WERI-Rb-1 (cell line): ENCODE measurements at regions not wholly inside any gene's neighbourhood (a gene's known extent, or its start where the extent isn't known, plus 50 kb on each side); places are given as distances from the start of the nearest gene placed in this dataset.

Experiments
- DNase-seq: peaks from one replicate; pipeline ENCODE4 v3.0.0-alpha.2; 2020
- H3K27ac ChIP-seq: fragments of 250-450 bp; sonication (Bioruptor Pico); 2 replicates; pipeline ENCODE4 v1.5.1; 2020; ENCODE audit warnings: mild to moderate bottlenecking, moderate library complexity
- H3K27me3 ChIP-seq: fragments of 250-450 bp; sonication (Bioruptor Pico); 2 replicates; pipeline ENCODE4 v1.5.1; 2021; ENCODE audit warnings: mild to moderate bottlenecking, low read depth, moderate library complexity; ENCODE audit not compliant: insufficient read depth, severe bottlenecking
- H3K36me3 ChIP-seq: fragments of 250-450 bp; sonication (Bioruptor Pico); 2 replicates; pipeline ENCODE4 v1.5.1; 2020; ENCODE audit warnings: mild to moderate bottlenecking, moderate library complexity
- H3K4me3 ChIP-seq: 2 replicates; pipeline ENCODE4 v1.5.1; 2011; ENCODE audit warnings: low read depth, mild to moderate bottlenecking, control low read depth, low read length
- H3K9me3 ChIP-seq: fragments of 250-450 bp; sonication (Bioruptor Pico); 2 replicates; pipeline ENCODE4 v1.5.1; 2021; ENCODE audit warnings: mild to moderate bottlenecking, moderate library complexity; ENCODE audit not compliant: severe bottlenecking
- TF ChIP-seq, protein P1 (sequence below): IDR thresholded peaks from 2 replicates; pipeline ENCODE4 v1.5.1; 2011; ENCODE audit warnings: low read depth, mild to moderate bottlenecking, control low read depth, inconsistent platforms, low read length

- TF ChIP-seq, protein P1, sequence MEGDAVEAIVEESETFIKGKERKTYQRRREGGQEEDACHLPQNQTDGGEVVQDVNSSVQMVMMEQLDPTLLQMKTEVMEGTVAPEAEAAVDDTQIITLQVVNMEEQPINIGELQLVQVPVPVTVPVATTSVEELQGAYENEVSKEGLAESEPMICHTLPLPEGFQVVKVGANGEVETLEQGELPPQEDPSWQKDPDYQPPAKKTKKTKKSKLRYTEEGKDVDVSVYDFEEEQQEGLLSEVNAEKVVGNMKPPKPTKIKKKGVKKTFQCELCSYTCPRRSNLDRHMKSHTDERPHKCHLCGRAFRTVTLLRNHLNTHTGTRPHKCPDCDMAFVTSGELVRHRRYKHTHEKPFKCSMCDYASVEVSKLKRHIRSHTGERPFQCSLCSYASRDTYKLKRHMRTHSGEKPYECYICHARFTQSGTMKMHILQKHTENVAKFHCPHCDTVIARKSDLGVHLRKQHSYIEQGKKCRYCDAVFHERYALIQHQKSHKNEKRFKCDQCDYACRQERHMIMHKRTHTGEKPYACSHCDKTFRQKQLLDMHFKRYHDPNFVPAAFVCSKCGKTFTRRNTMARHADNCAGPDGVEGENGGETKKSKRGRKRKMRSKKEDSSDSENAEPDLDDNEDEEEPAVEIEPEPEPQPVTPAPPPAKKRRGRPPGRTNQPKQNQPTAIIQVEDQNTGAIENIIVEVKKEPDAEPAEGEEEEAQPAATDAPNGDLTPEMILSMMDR = no peak
- H3K27ac ChIP-seq = no peak overlapping the region
- no peaks in the 10 kb centered on the region for H3K27me3 ChIP-seq
- H3K9me3 ChIP-seq = no peaks in the 10 kb centered on the region
- no peak for DNase-seq
- no peak overlapping the region for H3K4me3 ChIP-seq
- H3K36me3 ChIP-seq = no peaks in the 10 kb centered on the region
Measured at GRCh38 chr21:14875704-14876523, 188.9 kb downstream of the NRIP1 start.

GRCh38 chr21:14875186-14875585, 189.6 kb downstream of the NRIP1 start:
- no peak overlapping the region for H3K27ac ChIP-seq
- H3K4me3 ChIP-seq = no peak overlapping the region
- H3K27me3 ChIP-seq = no peaks in the 10 kb centered on the region
- H3K9me3 ChIP-seq = no peaks in the 10 kb centered on the region
- no peak for DNase-seq
- no peaks in the 10 kb centered on the region for H3K36me3 ChIP-seq
- TF ChIP-seq, protein P1 = no peak

DNA sequence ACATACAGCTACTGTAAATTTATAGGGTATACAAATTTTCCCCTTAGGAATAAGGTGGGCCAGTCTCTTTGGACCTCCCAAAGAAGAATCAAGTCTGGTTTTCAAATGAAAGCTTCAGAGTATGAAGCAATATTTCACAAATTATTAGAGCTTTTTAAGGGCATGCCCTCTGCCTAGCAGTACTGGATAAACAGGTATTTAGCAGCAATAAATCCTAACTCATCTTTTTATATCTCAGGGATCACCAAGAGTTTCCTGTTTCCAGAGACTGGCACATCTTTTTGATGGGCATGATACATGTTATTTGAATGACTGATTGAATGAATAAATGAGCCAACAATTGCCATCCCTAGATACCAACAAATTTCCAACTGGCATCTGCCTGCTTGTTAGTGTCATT, 190.4 kb downstream of the NRIP1 start:
- no peak overlapping the region for H3K4me3 ChIP-seq
- TF ChIP-seq, protein P1 = no peak
- H3K27ac ChIP-seq = no peak overlapping the region

GRCh38 chr21:14871861-14872260, 192.9 kb downstream of the NRIP1 start:
- TF ChIP-seq, protein P1 = no peak
- no peak for DNase-seq
- H3K27ac ChIP-seq = no peak overlapping the region
- H3K4me3 ChIP-seq = no peak overlapping the region
- H3K36me3 ChIP-seq = no peaks in the 10 kb centered on the region
- no peaks in the 10 kb centered on the region for H3K27me3 ChIP-seq
- H3K9me3 ChIP-seq = no peaks in the 10 kb centered on the region

More for the DNA sequence above, 190.4 kb downstream of the NRIP1 start:
- no peaks in the 10 kb centered on the region for H3K9me3 ChIP-seq
- no peaks in the 10 kb centered on the region for H3K36me3 ChIP-seq
- DNase-seq = no peak
- H3K27me3 ChIP-seq = no peaks in the 10 kb centered on the region

- Histone ChIP-seq H3K36me3 (no peaks in the 10 kb centered on the region), H3K27ac (no peak overlapping the region), H3K27me3 (no peaks in the 10 kb centered on the region), H3K4me3 (no peak overlapping the region), H3K9me3 (no peaks in the 10 kb centered on the region)
- DNase-seq = no peak
- TF ChIP-seq, protein P1 = no peak
Measured at GRCh38 chr21:14870853-14871149, 194.0 kb downstream of the NRIP1 start.
